ENCODE measurements at regions not wholly inside any gene's neighbourhood (a gene's known extent, or its start where the extent isn't known, plus 50 kb on each side); places are given as distances from the start of the nearest gene placed in this dataset.

DNA sequence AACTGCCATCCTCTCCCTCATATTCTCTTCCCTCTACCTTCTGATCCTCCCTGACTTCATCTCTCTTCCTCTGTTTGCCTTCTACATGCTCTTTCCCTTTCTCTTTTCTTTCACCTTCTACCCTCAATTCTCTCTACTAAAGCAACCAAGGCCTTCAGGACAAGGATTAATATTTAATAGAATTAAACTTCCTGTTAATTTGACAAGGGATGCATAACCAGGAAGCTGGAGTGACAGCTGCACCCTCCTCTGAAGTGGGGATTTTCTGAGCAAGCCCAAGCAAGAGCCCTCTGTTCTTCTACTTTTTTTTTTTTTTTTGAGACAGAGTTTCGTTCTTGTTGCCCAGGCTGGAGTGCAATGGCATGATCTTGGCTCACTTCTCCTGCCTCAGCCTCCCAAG is 63.4 kb upstream of the MED4 start (continued):
- TF ChIP-seq ZBTB21 (CRISPR knock-in tag; IDR thresholded peaks at IDR 0.05; ENCODE audit: borderline replicate concordance) (no peak), NFATC4 (CRISPR knock-in tag; IDR thresholded peaks at IDR 0.05) (no peak)

DNA sequence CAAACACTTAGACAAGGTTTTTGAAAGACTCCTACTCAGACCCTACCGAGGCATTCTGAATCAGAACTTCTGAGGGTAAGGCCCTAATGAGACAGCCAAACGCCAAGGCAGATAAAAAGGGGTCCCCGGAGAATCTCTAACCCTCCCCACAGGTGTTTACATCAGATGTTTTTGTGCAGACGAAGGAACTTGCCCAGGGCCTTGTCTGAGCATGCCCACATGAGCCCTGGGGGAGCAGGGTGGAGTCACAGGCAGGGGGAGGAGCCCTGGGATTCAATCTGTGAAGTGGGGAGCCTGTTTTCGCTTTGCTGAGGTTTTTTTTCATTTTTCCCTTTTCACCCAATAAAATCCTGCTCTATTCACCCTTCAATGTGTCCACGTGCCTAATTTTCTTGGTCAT is 61.6 kb upstream of the MED4 start:
- DNase-seq (ENCODE audit: low spot score) (peak; percentile 29), ATAC-seq (peak; percentile 77)
- TF ChIP-seq SP1 (CRISPR knock-in tag; conservative IDR thresholded peaks at IDR 0.05) (no peak), ZNF317 (CRISPR knock-in tag; IDR thresholded peaks at IDR 0.05; ENCODE audit: borderline replicate concordance, low read depth) (no peak), TEAD1 (CRISPR knock-in tag; IDR thresholded peaks at IDR 0.05) (no peak), ZNF416 (CRISPR knock-in tag; IDR thresholded peaks at IDR 0.05) (no peak), NR3C1 (CRISPR knock-in tag; conservative IDR thresholded peaks at IDR 0.05; ENCODE audit: low read depth) (no peak)
- TF ChIP-seq, protein P1, sequence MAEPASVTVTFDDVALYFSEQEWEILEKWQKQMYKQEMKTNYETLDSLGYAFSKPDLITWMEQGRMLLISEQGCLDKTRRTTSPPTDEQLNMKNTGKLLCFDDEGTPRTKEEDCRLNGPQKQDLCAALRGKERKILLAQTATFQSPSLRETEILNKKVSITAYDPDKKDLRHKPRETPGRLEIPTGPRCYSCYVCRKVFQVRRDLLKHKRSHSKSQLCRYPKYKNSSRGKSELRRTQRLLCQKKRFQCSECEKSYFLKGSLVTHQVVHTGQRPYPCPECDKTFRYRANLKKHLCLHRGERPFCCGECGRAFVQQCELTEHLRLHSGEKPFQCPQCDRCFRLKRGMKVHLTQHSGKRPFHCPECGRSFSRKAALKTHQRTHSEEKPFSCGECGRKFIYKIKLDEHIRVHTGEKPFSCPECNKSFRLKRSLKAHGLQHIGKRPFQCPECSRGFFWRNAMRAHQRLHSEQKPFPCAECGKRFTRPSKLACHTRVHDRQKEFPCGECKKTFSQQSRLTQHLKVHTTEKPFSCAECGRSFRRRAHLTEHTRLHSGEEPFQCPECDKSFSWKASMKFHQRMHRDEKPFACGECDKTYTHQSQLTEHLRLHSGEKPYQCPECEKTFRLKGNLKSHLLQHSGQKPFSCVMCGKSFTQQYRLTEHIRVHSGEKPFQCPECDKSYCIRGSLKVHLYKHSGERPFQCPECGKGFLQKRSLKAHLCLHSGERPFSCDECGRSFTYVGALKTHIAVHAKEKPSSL (CRISPR knock-in tag; conservative IDR thresholded peaks at IDR 0.05) = no peak
- TF ChIP-seq, protein P2, sequence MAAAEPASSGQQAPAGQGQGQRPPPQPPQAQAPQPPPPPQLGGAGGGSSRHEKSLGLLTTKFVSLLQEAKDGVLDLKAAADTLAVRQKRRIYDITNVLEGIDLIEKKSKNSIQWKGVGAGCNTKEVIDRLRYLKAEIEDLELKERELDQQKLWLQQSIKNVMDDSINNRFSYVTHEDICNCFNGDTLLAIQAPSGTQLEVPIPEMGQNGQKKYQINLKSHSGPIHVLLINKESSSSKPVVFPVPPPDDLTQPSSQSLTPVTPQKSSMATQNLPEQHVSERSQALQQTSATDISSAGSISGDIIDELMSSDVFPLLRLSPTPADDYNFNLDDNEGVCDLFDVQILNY (CRISPR knock-in tag; IDR thresholded peaks at IDR 0.05) = no peak
- TF ChIP-seq, protein P3, sequence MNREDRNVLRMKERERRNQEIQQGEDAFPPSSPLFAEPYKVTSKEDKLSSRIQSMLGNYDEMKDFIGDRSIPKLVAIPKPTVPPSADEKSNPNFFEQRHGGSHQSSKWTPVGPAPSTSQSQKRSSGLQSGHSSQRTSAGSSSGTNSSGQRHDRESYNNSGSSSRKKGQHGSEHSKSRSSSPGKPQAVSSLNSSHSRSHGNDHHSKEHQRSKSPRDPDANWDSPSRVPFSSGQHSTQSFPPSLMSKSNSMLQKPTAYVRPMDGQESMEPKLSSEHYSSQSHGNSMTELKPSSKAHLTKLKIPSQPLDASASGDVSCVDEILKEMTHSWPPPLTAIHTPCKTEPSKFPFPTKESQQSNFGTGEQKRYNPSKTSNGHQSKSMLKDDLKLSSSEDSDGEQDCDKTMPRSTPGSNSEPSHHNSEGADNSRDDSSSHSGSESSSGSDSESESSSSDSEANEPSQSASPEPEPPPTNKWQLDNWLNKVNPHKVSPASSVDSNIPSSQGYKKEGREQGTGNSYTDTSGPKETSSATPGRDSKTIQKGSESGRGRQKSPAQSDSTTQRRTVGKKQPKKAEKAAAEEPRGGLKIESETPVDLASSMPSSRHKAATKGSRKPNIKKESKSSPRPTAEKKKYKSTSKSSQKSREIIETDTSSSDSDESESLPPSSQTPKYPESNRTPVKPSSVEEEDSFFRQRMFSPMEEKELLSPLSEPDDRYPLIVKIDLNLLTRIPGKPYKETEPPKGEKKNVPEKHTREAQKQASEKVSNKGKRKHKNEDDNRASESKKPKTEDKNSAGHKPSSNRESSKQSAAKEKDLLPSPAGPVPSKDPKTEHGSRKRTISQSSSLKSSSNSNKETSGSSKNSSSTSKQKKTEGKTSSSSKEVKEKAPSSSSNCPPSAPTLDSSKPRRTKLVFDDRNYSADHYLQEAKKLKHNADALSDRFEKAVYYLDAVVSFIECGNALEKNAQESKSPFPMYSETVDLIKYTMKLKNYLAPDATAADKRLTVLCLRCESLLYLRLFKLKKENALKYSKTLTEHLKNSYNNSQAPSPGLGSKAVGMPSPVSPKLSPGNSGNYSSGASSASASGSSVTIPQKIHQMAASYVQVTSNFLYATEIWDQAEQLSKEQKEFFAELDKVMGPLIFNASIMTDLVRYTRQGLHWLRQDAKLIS (CRISPR knock-in tag; IDR thresholded peaks at IDR 0.05; ENCODE audit: borderline replicate concordance) = no peak
- TF ChIP-seq, protein P4, sequence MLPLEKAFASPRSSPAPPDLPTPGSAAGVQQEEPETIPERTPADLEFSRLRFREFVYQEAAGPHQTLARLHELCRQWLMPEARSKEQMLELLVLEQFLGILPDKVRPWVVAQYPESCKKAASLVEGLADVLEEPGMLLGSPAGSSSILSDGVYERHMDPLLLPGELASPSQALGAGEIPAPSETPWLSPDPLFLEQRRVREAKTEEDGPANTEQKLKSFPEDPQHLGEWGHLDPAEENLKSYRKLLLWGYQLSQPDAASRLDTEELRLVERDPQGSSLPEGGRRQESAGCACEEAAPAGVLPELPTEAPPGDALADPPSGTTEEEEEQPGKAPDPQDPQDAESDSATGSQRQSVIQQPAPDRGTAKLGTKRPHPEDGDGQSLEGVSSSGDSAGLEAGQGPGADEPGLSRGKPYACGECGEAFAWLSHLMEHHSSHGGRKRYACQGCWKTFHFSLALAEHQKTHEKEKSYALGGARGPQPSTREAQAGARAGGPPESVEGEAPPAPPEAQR (CRISPR knock-in tag; IDR thresholded peaks at IDR 0.05) = no peak
- TF ChIP-seq, protein P5, sequence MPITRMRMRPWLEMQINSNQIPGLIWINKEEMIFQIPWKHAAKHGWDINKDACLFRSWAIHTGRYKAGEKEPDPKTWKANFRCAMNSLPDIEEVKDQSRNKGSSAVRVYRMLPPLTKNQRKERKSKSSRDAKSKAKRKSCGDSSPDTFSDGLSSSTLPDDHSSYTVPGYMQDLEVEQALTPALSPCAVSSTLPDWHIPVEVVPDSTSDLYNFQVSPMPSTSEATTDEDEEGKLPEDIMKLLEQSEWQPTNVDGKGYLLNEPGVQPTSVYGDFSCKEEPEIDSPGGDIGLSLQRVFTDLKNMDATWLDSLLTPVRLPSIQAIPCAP (CRISPR knock-in tag; IDR thresholded peaks at IDR 0.05) = no peak
- 0 out of 2 replicates have a peak, but pooled peaks cover 2% of the 10 kb centered on the region for H3K9me3 Mint-ChIP-seq
- ChIA-PET POLR2A (no interaction called here), CTCF (no interaction called here)
- no peak overlapping the region for H3K4me3 Mint-ChIP-seq
- peaks cover 50% of the 10 kb centered on the region for H3K4me1 Mint-ChIP-seq
- no peaks in the 10 kb centered on the region for H3K36me3 Mint-ChIP-seq
- no peak overlapping the region for H3K27ac Mint-ChIP-seq
- H3K27me3 Mint-ChIP-seq (ENCODE audit: low read depth) = no peaks in the 10 kb centered on the region

DNA sequence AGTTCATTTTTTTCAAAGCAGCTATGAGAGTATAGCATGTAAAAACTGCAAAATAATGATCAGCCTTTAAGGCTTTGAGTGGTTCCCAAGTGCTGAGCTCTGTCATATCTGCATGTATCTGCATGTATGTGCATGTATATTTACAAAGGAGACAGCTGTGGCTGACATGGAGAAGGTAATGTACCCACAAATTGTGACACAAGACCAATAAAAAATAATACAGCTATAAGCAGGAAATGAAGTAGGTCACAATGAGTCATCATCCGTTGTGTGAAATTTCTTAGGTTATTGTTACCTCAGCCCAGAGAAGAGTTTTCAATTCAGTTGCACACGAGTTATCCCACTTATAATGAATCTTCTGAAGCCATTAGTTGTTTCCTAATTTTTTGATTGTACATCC is 60.9 kb upstream of the MED4 start:
- ChIA-PET POLR2A (no interaction called here), CTCF (no interaction called here)
- no peaks in the 10 kb centered on the region for H3K27me3 Mint-ChIP-seq (ENCODE audit: low read depth)
- peaks cover 47% of the 10 kb centered on the region for H3K4me1 Mint-ChIP-seq
- 0 out of 2 replicates have a peak, but pooled peaks cover 2% of the 10 kb centered on the region for H3K9me3 Mint-ChIP-seq
- H3K36me3 Mint-ChIP-seq = no peaks in the 10 kb centered on the region
- no peak for ATAC-seq
- no peak overlapping the region; the same call in 1 of the 2 replicates for H3K27ac Mint-ChIP-seq
- no peak for DNase-seq (ENCODE audit: low spot score)
- TF ChIP-seq GABPB1 (CRISPR knock-in tag; IDR thresholded peaks at IDR 0.05) = no peak
- no peak for TF ChIP-seq JUN (CRISPR knock-in tag; IDR thresholded peaks at IDR 0.05)
- H3K4me3 Mint-ChIP-seq = no peak overlapping the region
